Kidney capillary endothelial cell (primary cell): ENCODE measurements at regions not wholly inside any gene's neighbourhood (a gene's known extent, or its start where the extent isn't known, plus 50 kb on each side); places are given as distances from the start of the nearest gene placed in this dataset.
"Not testable (repeated sequence)": the region's sequence is repeated elsewhere in the genome, so short reads cannot be mapped to it uniquely, and the experiment has no call there.

Experiments
- DNase-seq: peaks from one replicate; pipeline ENCODE4 v3.0.0-alpha.2; 2018; ENCODE audit warnings: low spot score

GRCh38 chr22:48306785-48307510, 1520.7 kb downstream of the BRD1 start:
- no peak for DNase-seq

GRCh38 chr22:48306284-48306683, 1521.4 kb downstream of the BRD1 start:
- no peak for DNase-seq

- DNase-seq: no peak
These were observed 1521.9 kb downstream of the BRD1 start for GRCh38 chr22:48305726-48306235.

- DNase-seq: no peak
These were observed 1524.3 kb downstream of the BRD1 start for GRCh38 chr22:48303369-48303725.

- no peak for DNase-seq
These were observed 1524.9 kb downstream of the BRD1 start for GRCh38 chr22:48302657-48303368.

- no peak for DNase-seq
These were observed 1525.8 kb downstream of the BRD1 start for GRCh38 chr22:48301908-48302307.

GRCh38 chr22:48301421-48301820, 1526.3 kb downstream of the BRD1 start:
- DNase-seq: no peak

GRCh38 chr22:48300877-48301276, 1526.8 kb downstream of the BRD1 start:
- DNase-seq: no peak

GRCh38 chr22:48299801-48300200, 1527.9 kb downstream of the BRD1 start:
- DNase-seq: no peak

- DNase-seq: no peak
These were observed 1528.5 kb downstream of the BRD1 start for GRCh38 chr22:48299124-48299523.

GRCh38 chr22:48297296-48297695, 1530.4 kb downstream of the BRD1 start:
- no peak for DNase-seq

- not testable (repeated sequence) for DNase-seq
These were observed 1527.5 kb downstream of the TBC1D22A start for GRCh38 chr22:48289954-48290353.

GRCh38 chr22:48288376-48288940, 1526.0 kb downstream of the TBC1D22A start:
- DNase-seq: no peak

GRCh38 chr22:48287031-48287430, 1524.6 kb downstream of the TBC1D22A start:
- no peak for DNase-seq

- DNase-seq: no peak
These were observed 1522.2 kb downstream of the TBC1D22A start for GRCh38 chr22:48284671-48285070.

- DNase-seq: no peak
These were observed 1520.4 kb downstream of the TBC1D22A start for GRCh38 chr22:48282804-48283203.

- no peak for DNase-seq
These were observed 1517.0 kb downstream of the TBC1D22A start for GRCh38 chr22:48279461-48279756.

- DNase-seq: no peak
These were observed 1516.4 kb downstream of the TBC1D22A start for GRCh38 chr22:48278620-48279460.

GRCh38 chr22:48277868-48278581, 1515.6 kb downstream of the TBC1D22A start:
- DNase-seq: no peak

- DNase-seq: no peak
These were observed 1514.8 kb downstream of the TBC1D22A start for GRCh38 chr22:48276994-48277867.

- no peak for DNase-seq
These were observed 1513.0 kb downstream of the TBC1D22A start for GRCh38 chr22:48275412-48275811.
